Upper lobe of right lung (tissue), 1 donor: ENCODE measurements at regions not wholly inside any gene's neighbourhood (a gene's known extent, or its start where the extent isn't known, plus 50 kb on each side); places are given as distances from the start of the nearest gene placed in this dataset.

Source experiments
- ATAC-seq: fragments of 200-7000 bp; cut with Tn5 transposase; one replicate; pipeline ENCODE4 v1.9.1; 2020; ENCODE audit warnings: mild to moderate bottlenecking, moderate library complexity
- DNase-seq: peaks from one replicate; pipeline ENCODE4 v3.0.0-alpha.2; 2020
- H3K27ac ChIP-seq: fragments of 200-600 bp; one replicate; pipeline ENCODE4 v1.8.0; 2022
- H3K27me3 ChIP-seq: fragments of 200-600 bp; one replicate; pipeline ENCODE4 v1.8.0; 2022; ENCODE audit warnings: mild to moderate bottlenecking
- H3K36me3 ChIP-seq: fragments of 200-600 bp; one replicate; pipeline ENCODE4 v1.8.0; 2022
- H3K4me1 ChIP-seq: fragments of 200-600 bp; one replicate; pipeline ENCODE4 v1.8.0; 2022
- H3K4me3 ChIP-seq: fragments of 200-600 bp; one replicate; pipeline ENCODE4 v1.8.0; 2022; ENCODE audit warnings: mild to moderate bottlenecking
- H3K9me3 ChIP-seq: fragments of 200-600 bp; one replicate; pipeline ENCODE4 v1.8.0; 2022
- intact Hi-C: fragments of 100-400 bp; cut with DNase I; formaldehyde crosslinking; loops from one replicate; pipeline ENCODE4 v1.11.0; 2022
- TF ChIP-seq, protein P1 (sequence below): fragments of 200-600 bp; IDR thresholded peaks from one replicate; pipeline ENCODE4 v1.8.0; 2022; ENCODE audit warnings: antibody characterized with exemption
- donor health status: DM: no; HTN: yes; CAD: no; lungs with severe emphysema.

- H3K4me1 ChIP-seq = no peaks in the 10 kb centered on the region
- H3K36me3 ChIP-seq = no peaks in the 10 kb centered on the region
- ATAC-seq (peak; percentile 22), DNase-seq (no peak)
- H3K27me3 ChIP-seq = no peaks in the 10 kb centered on the region
- TF ChIP-seq, protein P1, sequence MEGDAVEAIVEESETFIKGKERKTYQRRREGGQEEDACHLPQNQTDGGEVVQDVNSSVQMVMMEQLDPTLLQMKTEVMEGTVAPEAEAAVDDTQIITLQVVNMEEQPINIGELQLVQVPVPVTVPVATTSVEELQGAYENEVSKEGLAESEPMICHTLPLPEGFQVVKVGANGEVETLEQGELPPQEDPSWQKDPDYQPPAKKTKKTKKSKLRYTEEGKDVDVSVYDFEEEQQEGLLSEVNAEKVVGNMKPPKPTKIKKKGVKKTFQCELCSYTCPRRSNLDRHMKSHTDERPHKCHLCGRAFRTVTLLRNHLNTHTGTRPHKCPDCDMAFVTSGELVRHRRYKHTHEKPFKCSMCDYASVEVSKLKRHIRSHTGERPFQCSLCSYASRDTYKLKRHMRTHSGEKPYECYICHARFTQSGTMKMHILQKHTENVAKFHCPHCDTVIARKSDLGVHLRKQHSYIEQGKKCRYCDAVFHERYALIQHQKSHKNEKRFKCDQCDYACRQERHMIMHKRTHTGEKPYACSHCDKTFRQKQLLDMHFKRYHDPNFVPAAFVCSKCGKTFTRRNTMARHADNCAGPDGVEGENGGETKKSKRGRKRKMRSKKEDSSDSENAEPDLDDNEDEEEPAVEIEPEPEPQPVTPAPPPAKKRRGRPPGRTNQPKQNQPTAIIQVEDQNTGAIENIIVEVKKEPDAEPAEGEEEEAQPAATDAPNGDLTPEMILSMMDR = no peak
- intact Hi-C loops = no loop called here
- no peak overlapping the region for H3K27ac ChIP-seq
- H3K9me3 ChIP-seq = no peaks in the 10 kb centered on the region
- H3K4me3 ChIP-seq = no peak overlapping the region
Observed at GRCh38 chr1:87636198-87636892, 307.7 kb downstream of the LMO4 start.

DNA sequence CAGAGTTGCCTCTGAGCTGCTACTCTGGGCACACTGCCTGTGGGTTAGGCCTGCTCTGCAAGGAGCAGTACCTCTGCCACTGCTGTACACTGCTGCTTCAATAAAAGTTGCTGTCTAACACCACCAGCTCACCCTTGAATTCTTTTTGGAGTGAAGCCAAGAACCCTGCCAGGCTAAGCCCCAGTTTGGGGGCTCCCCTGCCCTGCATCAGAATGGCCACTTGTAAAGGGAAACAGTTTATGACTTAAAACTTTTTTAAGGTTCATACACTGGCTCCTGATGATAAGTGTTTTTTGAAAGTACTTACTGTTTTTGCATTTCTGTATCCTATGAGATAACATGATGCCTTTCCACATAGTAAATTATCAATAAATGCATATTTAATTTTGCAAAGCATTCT lies 310.0 kb downstream of the LMO4 start:
- Histone ChIP-seq H3K9me3 (no peaks in the 10 kb centered on the region), H3K4me3 (no peak overlapping the region), H3K27ac (no peak overlapping the region), H3K4me1 (no peaks in the 10 kb centered on the region), H3K36me3 (no peaks in the 10 kb centered on the region), H3K27me3 (no peaks in the 10 kb centered on the region)
- TF ChIP-seq, protein P1 = no peak
- intact Hi-C loops = no loop called here
- no peak for DNase-seq
- no peak for ATAC-seq

DNA sequence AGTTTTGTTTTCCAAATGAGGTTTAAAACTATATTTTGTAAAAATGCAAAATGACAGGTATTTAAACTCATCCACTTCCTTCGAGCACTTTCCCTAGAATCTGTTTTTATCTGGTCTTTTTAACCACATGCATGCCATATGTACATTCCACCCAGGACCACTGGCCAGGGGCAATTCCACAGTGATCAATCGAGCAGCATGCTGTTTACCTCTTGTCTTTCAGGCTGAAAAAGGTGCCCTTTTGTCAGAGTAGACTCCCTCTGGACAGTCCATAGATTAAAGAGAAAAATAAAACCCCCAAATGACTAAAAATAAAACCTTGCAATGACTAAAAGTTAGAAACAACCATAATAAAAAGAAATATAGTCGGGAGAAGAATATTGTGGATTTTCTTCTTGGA lies 313.3 kb downstream of the LMO4 start:
- Histone ChIP-seq H3K4me1 (no peaks in the 10 kb centered on the region), H3K27ac (no peak overlapping the region), H3K36me3 (no peaks in the 10 kb centered on the region), H3K27me3 (no peaks in the 10 kb centered on the region), H3K4me3 (no peak overlapping the region), H3K9me3 (no peaks in the 10 kb centered on the region)
- intact Hi-C loops = no loop called here
- ATAC-seq (no peak), DNase-seq (no peak)
- TF ChIP-seq, protein P1 = no peak

DNA sequence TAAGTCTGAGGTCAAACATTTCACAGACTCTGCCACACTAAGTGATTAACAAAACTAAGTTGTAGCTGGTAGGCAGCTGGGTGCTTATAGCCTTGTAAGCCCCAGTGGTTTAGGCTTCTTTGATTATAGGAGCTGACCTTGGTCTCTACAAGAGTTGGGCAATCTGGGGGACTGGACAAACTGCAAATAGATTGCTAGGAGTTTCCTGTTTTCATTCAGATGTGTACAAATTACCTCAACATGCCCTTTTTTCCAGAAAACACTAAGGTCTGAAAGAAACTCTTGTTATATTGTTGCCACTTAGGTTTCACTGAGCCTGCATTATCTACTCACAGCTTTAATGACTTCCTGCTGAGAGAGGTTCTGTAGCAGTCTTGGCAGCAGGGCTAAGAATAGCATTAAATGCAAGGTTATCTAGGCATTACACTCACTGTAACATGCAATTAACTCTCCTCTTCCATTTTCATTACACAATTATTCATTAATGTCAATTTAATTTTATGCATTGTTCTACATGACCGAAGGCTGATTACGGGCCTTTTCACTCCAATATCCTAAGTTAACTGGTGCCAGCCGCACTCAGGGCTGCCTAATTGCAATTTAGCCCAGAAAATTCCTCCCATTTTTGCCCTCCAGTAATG lies 314.0 kb downstream of the LMO4 start:
- H3K36me3 ChIP-seq = no peaks in the 10 kb centered on the region
- H3K9me3 ChIP-seq = no peaks in the 10 kb centered on the region
- no peaks in the 10 kb centered on the region for H3K4me1 ChIP-seq
- ATAC-seq (no peak), DNase-seq (no peak)
- H3K4me3 ChIP-seq = no peak overlapping the region
- intact Hi-C loops = no loop called here
- no peaks in the 10 kb centered on the region for H3K27me3 ChIP-seq
- no peak overlapping the region for H3K27ac ChIP-seq
- TF ChIP-seq, protein P1 = no peak

GRCh38 chr1:87644033-87644578 lies 315.4 kb downstream of the LMO4 start:
- H3K4me1 ChIP-seq = no peaks in the 10 kb centered on the region
- no peaks in the 10 kb centered on the region for H3K36me3 ChIP-seq
- H3K27ac ChIP-seq = no peak overlapping the region
- DNase-seq (no peak), ATAC-seq (no peak)
- TF ChIP-seq, protein P1 = no peak
- intact Hi-C loops = no loop called here
- no peaks in the 10 kb centered on the region for H3K27me3 ChIP-seq
- H3K4me3 ChIP-seq = no peak overlapping the region
- H3K9me3 ChIP-seq = no peaks in the 10 kb centered on the region
